HG03108 (cell line): ENCODE measurements at regions not wholly inside any gene's neighbourhood (a gene's known extent, or its start where the extent isn't known, plus 50 kb on each side); places are given as distances from the start of the nearest gene placed in this dataset.

Source experiments
- ATAC-seq: cut with Tn5 transposase; IDR thresholded peaks from one replicate; pipeline ENCODE4 v1.9.1; 2021; ENCODE audit warnings: moderate library complexity; ENCODE audit not compliant: unreplicated experiment

DNA sequence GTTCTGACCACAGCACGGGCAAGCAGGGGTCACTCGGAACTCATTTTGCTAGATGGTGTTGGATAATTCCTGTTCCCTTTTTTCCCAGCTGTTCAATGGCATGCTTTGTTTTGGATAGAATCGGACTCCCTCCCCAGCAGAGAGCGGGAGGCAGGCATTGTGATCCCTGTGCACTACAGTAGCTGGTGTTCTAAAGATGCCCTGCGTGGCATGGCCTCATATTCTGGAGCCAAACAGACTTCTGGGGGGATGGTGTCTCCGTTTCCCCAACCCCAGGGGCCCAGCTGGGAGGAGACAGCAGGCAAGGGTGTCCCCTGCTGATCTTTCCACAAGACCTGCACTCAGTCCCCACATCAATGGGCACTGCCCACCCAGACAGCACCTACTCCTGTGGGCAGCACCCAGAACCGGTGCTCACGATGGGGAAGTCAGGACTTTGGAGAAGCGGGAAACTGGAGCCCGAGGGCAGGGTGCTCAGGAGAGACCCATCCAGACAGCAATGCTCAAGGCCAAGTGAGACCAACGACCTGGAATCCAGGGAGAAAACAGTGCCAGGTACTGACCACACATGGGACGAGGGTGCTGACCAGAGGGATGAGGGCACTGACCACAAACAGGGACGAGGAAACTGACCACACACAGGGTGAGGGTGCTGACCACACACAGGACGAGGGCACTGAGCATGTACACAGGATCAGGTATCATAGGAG, 934.9 kb downstream of the BRD1 start:
- no peak for ATAC-seq

- no peak for ATAC-seq
Measured at GRCh38 chr22:48891688-48892577, 935.7 kb downstream of the BRD1 start.

DNA sequence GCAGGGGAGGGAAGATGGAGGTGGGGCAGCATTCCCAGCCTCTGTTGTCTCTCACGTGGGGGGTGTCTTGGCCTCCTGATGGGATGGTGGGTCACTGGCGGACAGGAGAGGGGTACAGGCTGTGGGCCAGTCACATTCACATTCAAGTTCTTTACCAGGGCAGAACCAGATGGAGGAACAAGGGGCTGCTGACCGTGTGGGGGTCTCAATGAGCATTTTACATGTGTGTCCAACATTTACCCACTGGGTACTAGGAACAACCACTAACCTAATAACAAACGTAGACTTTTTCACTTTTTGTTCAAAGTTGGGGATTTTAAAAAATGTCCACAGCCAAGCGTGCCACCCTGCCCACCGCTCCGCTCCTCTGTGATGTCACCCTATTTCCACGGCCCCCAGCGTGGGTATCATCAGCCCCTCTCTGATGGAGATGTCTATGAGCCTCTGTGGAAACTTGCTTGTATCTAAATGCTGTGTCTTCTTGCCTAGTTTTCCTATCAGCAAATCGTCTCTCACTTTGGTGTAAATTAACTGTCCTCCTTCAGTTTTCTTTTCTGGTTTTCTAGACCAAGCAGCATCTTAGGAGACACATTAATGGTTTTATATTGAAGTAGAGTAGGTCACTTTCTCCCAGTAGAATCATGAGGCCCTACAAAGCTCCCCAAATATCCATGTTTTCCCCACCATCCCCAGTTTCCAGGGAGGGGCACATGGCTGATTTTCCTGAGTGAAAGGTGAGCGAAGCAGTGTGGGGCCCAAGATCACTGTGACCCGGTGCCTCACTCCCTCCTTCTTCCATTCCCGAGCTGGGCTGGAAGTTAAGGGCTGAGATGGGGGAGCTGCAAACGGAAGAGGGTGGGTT, 936.7 kb downstream of the BRD1 start:
- no peak for ATAC-seq

- no peak for ATAC-seq
Measured at GRCh38 chr22:48889887-48890692, 937.6 kb downstream of the BRD1 start.

- no peak for ATAC-seq
Measured at GRCh38 chr22:48889209-48889830, 938.4 kb downstream of the BRD1 start.

DNA sequence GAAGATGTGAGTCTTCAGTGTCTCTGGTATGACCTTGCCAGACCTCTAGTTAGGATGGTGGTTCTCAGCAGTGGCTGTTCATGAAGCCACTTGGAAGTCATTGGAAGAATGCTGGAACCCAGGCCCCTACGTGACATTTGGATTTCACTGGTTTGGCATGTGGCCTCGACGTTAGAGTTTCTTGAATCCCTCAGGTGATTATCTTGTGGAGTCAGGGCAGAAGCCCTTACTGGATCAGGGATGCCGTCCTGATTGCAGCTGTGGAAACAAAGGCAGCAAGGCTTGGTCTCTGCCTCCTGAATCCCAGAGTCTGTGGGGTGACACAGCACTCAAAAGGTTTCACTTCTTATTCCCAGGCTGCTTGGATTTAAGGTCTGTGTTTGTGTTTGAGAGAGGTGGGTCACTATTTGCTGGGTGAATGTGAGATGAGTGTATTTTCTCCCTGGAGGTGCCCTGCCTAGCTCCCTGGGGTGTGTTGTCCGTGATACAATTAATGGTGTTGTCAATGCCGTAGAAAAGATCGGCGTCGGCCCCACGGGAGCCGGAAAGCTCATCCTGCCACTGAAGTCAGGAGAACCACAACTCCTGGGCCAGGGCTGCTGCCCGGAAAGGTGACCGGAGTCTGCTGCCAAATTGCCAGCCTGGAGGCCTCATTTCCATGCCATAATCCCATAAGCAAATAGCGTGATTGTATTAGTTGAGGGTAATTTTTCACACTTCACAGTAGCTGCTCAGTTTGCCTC, 939.0 kb downstream of the BRD1 start:
- no peak for ATAC-seq

DNA sequence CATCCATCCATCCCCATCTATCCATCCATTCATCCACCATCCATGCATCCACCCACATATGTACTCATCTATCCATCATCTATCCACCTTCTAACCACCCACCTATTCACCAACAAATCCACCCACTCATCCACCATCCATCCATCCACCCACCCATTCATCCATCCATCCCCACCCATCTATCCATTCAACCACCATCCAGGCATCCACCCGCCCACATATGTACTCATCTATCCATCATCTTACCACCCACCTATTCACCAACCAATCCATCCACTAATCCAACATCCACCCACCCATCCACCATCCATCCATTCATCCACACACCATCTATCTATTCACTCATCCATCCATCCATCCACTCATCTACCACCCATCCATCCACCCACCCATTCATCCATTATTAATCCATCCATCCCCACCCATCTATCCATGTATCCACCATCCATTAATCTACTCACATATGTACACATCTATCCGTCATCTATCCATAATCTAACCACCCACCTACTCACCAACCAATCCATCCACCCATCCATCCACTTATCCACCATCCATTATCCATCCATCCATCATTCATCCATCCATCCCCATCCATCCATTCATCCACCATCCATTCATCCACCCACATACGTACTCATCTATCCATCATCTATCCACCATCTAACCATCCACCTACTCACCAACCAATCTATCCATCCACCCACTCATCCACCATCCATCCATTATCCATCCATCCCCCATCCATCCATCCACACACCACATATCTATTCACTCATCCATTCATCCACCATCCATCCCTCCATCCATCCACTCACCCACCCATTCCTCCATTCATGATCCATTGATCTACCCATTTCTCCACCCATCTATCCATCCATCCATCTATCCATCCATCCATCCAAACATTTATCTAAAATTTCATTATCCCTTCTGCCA, 940.0 kb downstream of the BRD1 start:
- no peak for ATAC-seq

GRCh38 chr22:48886604-48887393, 940.9 kb downstream of the BRD1 start:
- no peak for ATAC-seq

DNA sequence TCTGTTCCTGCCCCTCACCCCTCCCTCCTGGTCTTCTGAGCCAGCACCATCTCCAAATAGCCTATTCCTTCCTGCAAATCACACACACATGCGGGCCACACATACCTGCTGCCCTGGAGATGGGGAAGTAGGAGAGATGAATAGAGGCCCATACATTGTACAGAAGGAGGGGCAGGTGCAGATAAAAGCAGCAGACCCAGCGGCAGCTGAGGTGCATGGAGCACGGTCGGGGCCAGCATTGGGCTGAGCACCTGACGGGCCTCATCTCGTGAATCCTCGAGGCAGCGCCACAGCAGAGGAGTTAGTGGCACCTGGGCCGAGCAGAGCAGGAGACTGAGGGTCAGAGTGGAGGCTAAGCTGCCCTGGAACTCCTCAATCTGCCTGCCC, 941.8 kb downstream of the BRD1 start:
- ATAC-seq, result no peak

DNA sequence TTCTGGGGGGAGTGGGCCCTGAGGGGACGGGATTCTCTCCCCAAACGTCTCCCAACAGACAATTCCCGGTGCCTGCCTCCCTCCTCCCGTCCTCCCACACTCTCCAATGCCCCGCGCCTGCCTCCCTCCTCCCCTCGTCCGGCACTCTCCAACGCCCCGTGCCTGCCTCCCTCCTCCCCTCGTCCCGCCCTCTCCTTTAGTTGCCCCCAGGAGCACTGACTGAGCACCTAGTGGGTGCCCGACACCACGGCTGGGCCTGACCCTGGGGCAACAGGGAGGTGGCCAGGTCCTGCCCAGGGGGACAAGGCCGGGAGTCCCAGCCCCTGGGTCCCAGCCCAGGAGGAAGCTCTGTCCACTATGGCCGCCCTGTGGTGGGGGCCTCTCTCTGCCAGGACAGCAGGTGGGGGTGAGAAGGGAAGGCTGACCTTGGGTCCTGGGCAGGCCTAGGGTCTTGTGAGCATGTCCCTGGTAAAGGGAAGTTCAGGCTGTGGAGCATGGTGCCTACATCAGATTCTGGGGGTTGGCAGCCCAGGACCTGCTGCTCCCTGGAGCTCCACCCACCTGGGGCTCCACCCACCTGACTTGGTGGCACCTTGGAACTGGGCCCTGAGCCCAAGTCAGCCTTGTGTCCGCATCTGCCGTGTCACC, 942.3 kb downstream of the BRD1 start:
- ATAC-seq, result no peak

- no peak for ATAC-seq
Measured at GRCh38 chr22:48884786-48885185, 942.9 kb downstream of the BRD1 start.

DNA sequence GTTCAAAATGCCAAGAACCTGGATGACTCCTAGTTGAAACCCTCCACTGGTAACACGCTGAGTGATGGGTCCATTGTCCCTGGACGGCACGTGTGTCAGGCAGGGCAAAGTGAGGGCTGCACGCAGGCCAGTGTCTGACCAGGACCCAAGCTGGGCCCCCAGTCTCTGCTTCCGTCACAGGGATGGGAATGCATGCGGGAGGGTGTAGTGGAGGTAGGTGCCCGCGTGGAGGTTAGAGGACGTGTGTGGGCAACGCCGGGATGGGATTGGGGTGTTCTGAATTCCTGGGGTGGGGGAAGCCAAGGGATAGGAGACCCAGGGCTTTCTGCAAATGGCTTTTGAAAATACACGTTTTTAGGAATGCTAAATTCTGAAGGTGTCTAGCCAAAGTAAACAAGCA, 943.3 kb downstream of the BRD1 start:
- ATAC-seq, result no peak

DNA sequence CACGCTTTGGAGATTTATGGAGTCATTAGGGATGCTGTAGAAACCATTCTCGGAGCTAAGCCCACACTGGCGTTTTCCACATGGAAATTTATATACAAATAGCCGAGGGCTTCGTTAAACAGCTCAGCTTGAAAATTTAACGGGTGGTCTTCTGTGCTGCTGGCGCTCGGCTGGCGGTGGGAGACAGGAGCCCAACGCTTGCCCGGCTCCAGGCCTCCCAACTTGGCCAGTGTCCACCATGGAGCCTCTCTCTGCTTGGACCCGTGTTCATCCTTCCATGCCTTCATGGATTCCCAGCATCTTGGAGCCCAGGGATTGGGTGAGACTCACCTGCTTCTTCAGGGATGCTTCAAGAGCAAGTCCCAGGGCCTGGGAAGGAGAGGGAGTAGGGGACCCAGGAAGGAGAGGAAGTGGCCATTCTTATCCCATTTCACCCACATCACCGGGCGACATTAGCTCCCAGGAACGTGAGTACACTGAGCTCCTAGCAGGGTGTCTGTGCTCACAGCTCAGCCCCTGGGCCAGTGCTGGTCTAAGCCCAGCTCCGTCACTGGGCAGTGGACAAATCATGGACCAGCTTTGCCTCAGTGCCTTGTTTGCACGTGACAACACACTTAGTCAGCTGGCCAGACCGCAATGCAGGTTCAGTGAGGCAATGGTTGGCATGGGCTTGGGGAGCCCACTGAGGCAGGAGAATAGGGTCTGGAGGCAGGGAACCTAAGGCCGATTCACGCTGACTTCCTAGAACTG, 944.3 kb downstream of the BRD1 start:
- no peak for ATAC-seq

- no peak for ATAC-seq
Measured at GRCh38 chr22:48882636-48883200, 945.0 kb downstream of the BRD1 start.

- ATAC-seq, result no peak
Measured at GRCh38 chr22:48881326-48881980, 946.2 kb downstream of the BRD1 start.
